Upper lobe of right lung (tissue), 1 donor: ENCODE measurements at regions not wholly inside any gene's neighbourhood (a gene's known extent, or its start where the extent isn't known, plus 50 kb on each side); places are given as distances from the start of the nearest gene placed in this dataset.

Experiments used
- ATAC-seq: fragments of 200-7000 bp; cut with Tn5 transposase; one replicate; pipeline ENCODE4 v1.9.1; 2020; ENCODE audit warnings: mild to moderate bottlenecking, moderate library complexity
- DNase-seq: peaks from one replicate; pipeline ENCODE4 v3.0.0-alpha.2; 2020
- H3K27ac ChIP-seq: fragments of 200-600 bp; one replicate; pipeline ENCODE4 v1.8.0; 2022
- H3K27me3 ChIP-seq: fragments of 200-600 bp; one replicate; pipeline ENCODE4 v1.8.0; 2022; ENCODE audit warnings: mild to moderate bottlenecking
- H3K36me3 ChIP-seq: fragments of 200-600 bp; one replicate; pipeline ENCODE4 v1.8.0; 2022
- H3K4me1 ChIP-seq: fragments of 200-600 bp; one replicate; pipeline ENCODE4 v1.8.0; 2022
- H3K4me3 ChIP-seq: fragments of 200-600 bp; one replicate; pipeline ENCODE4 v1.8.0; 2022; ENCODE audit warnings: mild to moderate bottlenecking
- H3K9me3 ChIP-seq: fragments of 200-600 bp; one replicate; pipeline ENCODE4 v1.8.0; 2022
- CTCF ChIP-seq: fragments of 200-600 bp; IDR thresholded peaks from one replicate; pipeline ENCODE4 v1.8.0; 2022; ENCODE audit warnings: antibody characterized with exemption
- intact Hi-C: fragments of 100-400 bp; cut with DNase I; formaldehyde crosslinking; loops from one replicate; pipeline ENCODE4 v1.11.0; 2022
- donor health status: DM: no; HTN: yes; CAD: no; lungs with severe emphysema.

DNA sequence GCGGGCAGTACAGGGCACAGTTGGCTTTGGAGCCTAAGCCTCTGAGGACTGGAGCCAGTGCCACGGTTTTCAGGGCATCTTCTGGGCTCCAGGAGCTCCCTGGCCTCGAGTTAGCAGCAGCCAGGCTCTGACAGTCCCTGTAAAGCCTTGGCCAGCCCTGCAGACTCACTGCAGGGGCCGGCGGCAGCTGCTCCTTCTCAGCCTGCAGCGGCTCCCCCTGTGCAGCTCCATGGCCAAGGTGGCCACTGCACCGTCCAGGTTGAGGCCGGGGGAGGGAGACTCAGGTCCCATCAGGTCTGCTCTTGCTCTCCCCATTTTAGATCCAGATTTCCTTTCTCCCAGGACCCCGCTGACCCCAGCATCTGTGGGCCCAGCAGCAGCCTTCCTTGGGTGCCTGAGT, 1461.1 kb downstream of the BRD1 start:
- H3K4me1 ChIP-seq, result no peaks in the 10 kb centered on the region
- no peaks in the 10 kb centered on the region for H3K27me3 ChIP-seq
- no peaks in the 10 kb centered on the region for H3K9me3 ChIP-seq
- ATAC-seq (no peak), DNase-seq (no peak)
- H3K27ac ChIP-seq, result no peak overlapping the region
- no peak overlapping the region for H3K4me3 ChIP-seq
- H3K36me3 ChIP-seq, result no peaks in the 10 kb centered on the region
- intact Hi-C loops, result no loop called here
- TF ChIP-seq CTCF, result no peak

GRCh38 chr22:48366056-48366455, 1461.6 kb downstream of the BRD1 start:
- no peaks in the 10 kb centered on the region for H3K9me3 ChIP-seq
- H3K27ac ChIP-seq, result no peak overlapping the region
- no peak for TF ChIP-seq CTCF
- intact Hi-C loops, result no loop called here
- H3K27me3 ChIP-seq, result no peaks in the 10 kb centered on the region
- no peaks in the 10 kb centered on the region for H3K4me1 ChIP-seq
- DNase-seq, result no peak
- no peak overlapping the region for H3K4me3 ChIP-seq
- no peaks in the 10 kb centered on the region for H3K36me3 ChIP-seq
- ATAC-seq, result no peak

DNA sequence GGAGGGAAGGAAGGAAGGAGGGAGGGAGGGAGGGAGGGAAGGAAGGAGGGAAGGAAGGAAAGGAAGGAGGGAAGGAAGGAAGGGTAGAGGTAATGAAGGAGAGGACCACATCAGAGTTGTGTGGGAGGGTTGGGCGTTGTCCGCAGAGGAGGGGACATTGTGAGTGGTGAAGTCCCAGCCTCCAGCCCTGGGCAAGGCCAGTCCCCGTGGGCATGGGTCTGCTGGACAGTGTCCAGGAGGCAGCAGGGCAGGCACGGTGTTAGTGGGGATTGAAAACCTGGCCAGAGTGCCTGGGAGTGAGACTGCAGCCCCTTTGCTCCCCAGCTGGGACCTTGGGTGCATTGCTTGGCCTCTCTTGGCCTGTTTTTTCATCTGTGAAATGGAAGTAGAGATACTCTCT, 1462.3 kb downstream of the BRD1 start:
- DNase-seq (no peak), ATAC-seq (no peak)
- intact Hi-C loops, result no loop called here
- no peak for TF ChIP-seq CTCF
- H3K4me1 ChIP-seq, result no peaks in the 10 kb centered on the region
- no peaks in the 10 kb centered on the region for H3K36me3 ChIP-seq
- no peak overlapping the region for H3K4me3 ChIP-seq
- no peaks in the 10 kb centered on the region for H3K27me3 ChIP-seq
- no peaks in the 10 kb centered on the region for H3K9me3 ChIP-seq
- no peak overlapping the region for H3K27ac ChIP-seq

GRCh38 chr22:48362721-48363404, 1464.8 kb downstream of the BRD1 start:
- TF ChIP-seq CTCF, result no peak
- peaks cover 12% of the 10 kb centered on the region for H3K27me3 ChIP-seq
- H3K4me3 ChIP-seq, result no peak overlapping the region
- intact Hi-C loops, result no loop called here
- no peak overlapping the region for H3K27ac ChIP-seq
- ATAC-seq, result no peak
- H3K4me1 ChIP-seq, result no peaks in the 10 kb centered on the region
- no peaks in the 10 kb centered on the region for H3K9me3 ChIP-seq
- no peak for DNase-seq
- no peaks in the 10 kb centered on the region for H3K36me3 ChIP-seq

DNA sequence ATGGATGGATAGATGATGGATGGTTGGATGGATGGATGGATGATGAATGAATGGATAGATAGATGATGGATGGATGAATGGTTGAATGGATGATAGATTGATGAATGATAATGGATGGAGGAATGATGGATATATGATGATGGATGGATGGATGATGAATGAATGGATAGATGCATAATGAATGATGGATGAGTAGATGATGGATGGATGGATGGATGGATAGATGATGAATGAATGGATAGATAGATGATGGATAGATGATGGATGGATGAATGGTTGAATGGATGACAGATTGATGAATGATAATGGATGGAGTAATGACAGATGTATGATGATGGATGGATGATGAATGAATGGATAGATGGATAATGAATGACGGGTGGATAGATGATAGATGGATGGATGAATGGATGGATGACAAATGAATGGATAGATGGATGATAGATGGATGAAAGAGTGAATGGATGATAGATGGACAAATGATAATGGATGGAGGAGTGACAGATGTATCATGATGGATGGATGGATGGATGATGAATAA, 1466.5 kb downstream of the BRD1 start:
- Histone ChIP-seq H3K4me3 (no peak overlapping the region), H3K4me1 (no peaks in the 10 kb centered on the region), H3K9me3 (no peaks in the 10 kb centered on the region), H3K27me3 (peaks cover 16% of the 10 kb centered on the region), H3K27ac (no peak overlapping the region), H3K36me3 (no peaks in the 10 kb centered on the region)
- no peak for TF ChIP-seq CTCF
- DNase-seq (no peak), ATAC-seq (no peak)
- intact Hi-C loops, result no loop called here

GRCh38 chr22:48359613-48359965, 1468.1 kb downstream of the BRD1 start:
- no peak for TF ChIP-seq CTCF
- ATAC-seq (no peak), DNase-seq (peak; percentile 40)
- no peak overlapping the region for H3K27ac ChIP-seq
- H3K9me3 ChIP-seq, result no peaks in the 10 kb centered on the region
- H3K27me3 ChIP-seq, result peaks cover 16% of the 10 kb centered on the region
- intact Hi-C loops, result no loop called here
- H3K4me1 ChIP-seq, result no peaks in the 10 kb centered on the region
- no peak overlapping the region for H3K4me3 ChIP-seq
- no peaks in the 10 kb centered on the region for H3K36me3 ChIP-seq
